WI38 (cell line): ENCODE measurements at regions not wholly inside any gene's neighbourhood (a gene's known extent, or its start where the extent isn't known, plus 50 kb on each side); places are given as distances from the start of the nearest gene placed in this dataset.

Experiments
- H3K4me3 ChIP-seq: 2 replicates; pipeline ENCODE4 v1.5.1; 2011; ENCODE audit warnings: low read depth, mild to moderate bottlenecking, control low read depth, low read length
- TF ChIP-seq, protein P1 (sequence below): IDR thresholded peaks from 2 replicates; pipeline ENCODE4 v1.5.1; 2012; ENCODE audit warnings: low read depth, mild to moderate bottlenecking, control low read depth, low read length

- TF ChIP-seq, protein P1, sequence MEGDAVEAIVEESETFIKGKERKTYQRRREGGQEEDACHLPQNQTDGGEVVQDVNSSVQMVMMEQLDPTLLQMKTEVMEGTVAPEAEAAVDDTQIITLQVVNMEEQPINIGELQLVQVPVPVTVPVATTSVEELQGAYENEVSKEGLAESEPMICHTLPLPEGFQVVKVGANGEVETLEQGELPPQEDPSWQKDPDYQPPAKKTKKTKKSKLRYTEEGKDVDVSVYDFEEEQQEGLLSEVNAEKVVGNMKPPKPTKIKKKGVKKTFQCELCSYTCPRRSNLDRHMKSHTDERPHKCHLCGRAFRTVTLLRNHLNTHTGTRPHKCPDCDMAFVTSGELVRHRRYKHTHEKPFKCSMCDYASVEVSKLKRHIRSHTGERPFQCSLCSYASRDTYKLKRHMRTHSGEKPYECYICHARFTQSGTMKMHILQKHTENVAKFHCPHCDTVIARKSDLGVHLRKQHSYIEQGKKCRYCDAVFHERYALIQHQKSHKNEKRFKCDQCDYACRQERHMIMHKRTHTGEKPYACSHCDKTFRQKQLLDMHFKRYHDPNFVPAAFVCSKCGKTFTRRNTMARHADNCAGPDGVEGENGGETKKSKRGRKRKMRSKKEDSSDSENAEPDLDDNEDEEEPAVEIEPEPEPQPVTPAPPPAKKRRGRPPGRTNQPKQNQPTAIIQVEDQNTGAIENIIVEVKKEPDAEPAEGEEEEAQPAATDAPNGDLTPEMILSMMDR: no peak
- H3K4me3 ChIP-seq: no peak overlapping the region
Observed at GRCh38 chr11:122210367-122210997, 94.5 kb upstream of the BLID start.

DNA sequence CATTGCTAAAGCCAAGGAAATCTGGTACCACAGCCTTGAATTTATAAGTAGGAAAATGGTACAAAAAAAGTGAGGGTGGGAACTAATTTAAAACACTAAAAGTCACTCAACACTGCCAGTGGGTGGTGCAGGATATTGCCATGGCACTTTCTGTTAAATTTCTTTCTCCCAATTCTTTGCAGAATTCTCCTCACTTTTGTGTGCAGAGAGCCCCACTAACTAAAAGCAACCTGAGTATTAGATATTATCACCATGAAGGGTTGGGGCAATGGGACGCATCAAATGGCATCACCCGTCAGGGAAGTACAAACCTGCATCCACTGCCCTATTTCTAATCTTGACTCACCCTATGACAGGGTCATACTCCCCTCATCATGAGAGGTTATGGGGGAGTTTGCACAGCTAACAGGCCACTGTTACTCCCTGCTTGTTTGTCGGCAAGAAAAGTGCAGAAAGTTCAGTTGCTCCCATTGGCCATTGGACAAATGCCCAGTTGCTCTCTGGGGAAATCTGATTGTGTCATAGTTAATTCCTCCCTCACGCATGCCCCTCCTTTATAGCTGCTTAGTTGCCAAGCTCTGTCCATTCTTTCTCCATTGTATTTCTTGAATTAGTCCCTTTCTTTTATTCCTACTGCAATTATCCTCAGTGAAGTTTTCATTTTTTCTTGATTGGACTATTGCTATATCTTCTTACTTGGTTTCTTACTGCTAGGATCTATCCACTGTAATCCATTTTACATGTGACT, 93.8 kb upstream of the BLID start:
- no peak overlapping the region for H3K4me3 ChIP-seq
- TF ChIP-seq, protein P1: no peak

DNA sequence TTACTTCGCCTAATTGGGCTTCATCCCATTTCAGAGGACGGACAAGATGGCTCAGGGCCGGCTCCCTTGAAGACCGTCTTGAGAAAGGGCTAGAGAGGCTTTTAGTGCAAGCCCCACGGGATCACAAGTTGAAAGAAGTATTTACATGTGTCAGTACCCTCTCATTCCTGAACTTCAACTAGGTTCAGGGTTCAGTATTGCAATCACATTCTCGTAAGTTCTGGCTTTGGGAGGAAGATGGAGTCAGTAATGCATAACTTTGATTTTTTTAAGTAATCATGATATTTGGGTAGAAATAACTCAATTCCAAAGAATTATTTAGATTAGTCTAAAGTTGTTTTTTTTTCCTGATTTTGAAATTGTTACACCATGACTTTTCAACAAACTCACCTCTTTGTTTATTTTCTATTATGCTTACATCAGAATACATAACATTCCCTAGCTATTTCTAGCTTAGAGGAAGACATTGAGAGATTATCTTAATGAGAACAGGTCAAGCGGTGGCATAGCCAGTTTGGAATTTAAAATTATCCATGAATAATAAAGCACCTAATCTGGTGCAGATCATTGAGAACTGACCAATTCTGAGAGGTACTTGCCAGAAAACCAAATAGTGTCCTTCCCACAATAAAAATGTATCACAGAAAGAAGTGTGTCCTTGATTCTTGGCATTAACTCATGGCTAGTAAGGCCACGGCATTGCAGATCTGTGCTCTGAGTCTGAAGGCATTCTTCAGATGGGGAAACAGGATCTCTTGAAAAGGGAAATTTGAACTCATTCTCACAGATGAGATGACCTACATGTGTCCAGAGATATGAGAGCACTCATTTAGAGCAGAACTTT, 92.1 kb upstream of the BLID start:
- TF ChIP-seq, protein P1: no peak
- H3K4me3 ChIP-seq: peak overlapping the region; percentile 31; the same call in 1 of the 2 replicates

- TF ChIP-seq, protein P1: no peak
- peak overlapping the region; percentile 31 for H3K4me3 ChIP-seq
Observed at GRCh38 chr11:122207505-122207904, 91.5 kb upstream of the BLID start.

- TF ChIP-seq, protein P1: no peak
- H3K4me3 ChIP-seq: no peak overlapping the region
Observed at GRCh38 chr11:122205036-122205435, 89.0 kb upstream of the BLID start.

GRCh38 chr11:122204206-122204605, 88.2 kb upstream of the BLID start:
- TF ChIP-seq, protein P1: no peak
- no peak overlapping the region for H3K4me3 ChIP-seq
